Hepatic stellate cell (primary cell): ENCODE measurements at regions not wholly inside any gene's neighbourhood (a gene's known extent, or its start where the extent isn't known, plus 50 kb on each side); places are given as distances from the start of the nearest gene placed in this dataset.
A peak's percentile ranks its signal among the peaks of the same experiment; 100 is the strongest.
"Not testable (repeated sequence)": the region's sequence is repeated elsewhere in the genome, so short reads cannot be mapped to it uniquely, and the experiment has no call there.

Experiments
- DNase-seq: peaks from one replicate; pipeline ENCODE4 v3.0.0; 2011; ENCODE audit warnings: low spot score

- DNase-seq: no peak
Measured at GRCh38 chrX:40530509-40530908, 50.3 kb upstream of the ATP6AP2 start.

GRCh38 chrX:40527543-40527942 is 53.2 kb upstream of the ATP6AP2 start:
- DNase-seq: no peak

DNA sequence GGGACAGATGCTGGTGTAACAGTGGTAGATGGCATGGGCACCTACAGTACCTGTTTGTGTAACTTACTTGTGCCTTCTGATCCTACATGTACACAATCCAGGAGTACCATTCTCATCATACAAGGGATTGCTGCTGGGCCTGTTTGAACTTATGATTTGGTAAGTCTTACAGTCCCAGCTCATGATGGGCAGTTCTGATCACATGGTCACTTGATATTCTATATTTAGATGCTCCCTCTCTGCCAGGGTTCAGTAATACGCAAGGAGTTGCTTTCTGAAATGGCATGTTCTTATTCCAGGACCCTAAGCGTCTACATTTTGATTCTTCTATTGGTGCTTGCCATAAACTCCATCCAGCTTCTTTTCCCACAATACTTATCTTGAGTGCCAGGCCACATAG is 54.4 kb upstream of the ATP6AP2 start:
- no peak for DNase-seq

DNA sequence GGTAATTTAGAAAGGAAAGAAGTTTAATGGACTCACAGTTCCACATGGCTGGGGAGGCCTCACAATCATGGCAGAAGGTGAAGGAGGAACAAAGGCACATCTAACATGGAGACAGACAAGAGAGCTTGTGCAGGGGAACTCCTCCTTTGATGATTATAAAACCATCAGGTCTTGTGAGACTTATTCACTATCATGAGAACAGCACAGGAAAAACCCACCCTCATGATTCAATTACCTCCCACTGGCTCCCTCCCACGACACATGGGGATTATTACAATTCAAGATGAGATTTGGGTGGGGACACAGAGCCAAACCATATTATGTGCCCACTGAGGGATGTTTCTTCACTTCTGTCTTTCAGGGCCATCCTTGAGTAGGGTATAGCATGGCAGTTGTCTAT is 54.9 kb upstream of the ATP6AP2 start:
- DNase-seq: not testable (repeated sequence)

DNA sequence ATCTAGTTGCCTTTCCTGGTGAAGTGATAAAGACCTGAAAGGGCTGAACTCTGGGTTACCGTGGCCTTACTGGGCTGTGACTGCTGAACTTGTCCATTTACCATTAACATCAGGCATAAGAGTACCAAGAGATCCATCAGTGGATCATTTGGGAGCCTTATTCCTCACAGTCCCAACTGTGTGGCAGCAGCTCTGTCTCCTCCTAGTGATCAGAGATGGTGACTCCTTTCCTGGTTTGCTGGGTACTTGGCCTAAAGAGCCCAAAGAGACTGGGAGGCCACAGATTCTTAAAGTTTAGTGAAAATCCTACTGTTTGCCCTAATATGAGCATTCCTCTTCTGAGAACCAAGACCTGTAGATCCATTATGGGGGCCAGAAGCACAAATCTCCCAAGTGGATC is 56.3 kb upstream of the ATP6AP2 start:
- DNase-seq: no peak

GRCh38 chrX:40523852-40524251 is 56.9 kb upstream of the ATP6AP2 start:
- DNase-seq: no peak

- DNase-seq: no peak
Measured at GRCh38 chrX:40521868-40522450, 58.8 kb upstream of the ATP6AP2 start.

GRCh38 chrX:40514376-40514775 is 66.4 kb upstream of the ATP6AP2 start:
- no peak for DNase-seq

GRCh38 chrX:40513835-40514234 is 66.9 kb upstream of the ATP6AP2 start:
- no peak for DNase-seq

- no peak for DNase-seq
Measured at GRCh38 chrX:40513012-40513411, 67.8 kb upstream of the ATP6AP2 start.

- DNase-seq: no peak
Measured at GRCh38 chrX:40511258-40511657, 69.5 kb upstream of the ATP6AP2 start.

DNA sequence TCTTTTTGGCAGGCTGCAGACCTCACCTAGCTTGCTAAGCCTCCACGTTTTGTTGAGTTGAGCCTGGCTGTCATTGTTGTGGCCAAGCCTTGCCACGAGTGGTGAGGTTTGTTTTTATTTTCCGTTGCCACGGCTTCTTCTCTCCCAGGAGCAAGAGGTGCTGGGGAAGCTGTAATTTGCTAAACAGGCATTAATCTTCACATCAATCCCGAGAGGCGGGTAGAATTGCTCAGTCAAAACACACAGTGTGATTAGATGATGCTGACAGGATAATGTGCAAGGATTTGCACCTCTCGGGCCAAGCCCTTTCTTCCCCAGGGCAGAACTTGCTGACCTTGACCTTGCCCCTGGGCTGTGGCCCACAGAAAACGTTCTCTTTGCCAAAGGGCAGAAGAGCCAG is 72.2 kb upstream of the ATP6AP2 start:
- no peak for DNase-seq

DNA sequence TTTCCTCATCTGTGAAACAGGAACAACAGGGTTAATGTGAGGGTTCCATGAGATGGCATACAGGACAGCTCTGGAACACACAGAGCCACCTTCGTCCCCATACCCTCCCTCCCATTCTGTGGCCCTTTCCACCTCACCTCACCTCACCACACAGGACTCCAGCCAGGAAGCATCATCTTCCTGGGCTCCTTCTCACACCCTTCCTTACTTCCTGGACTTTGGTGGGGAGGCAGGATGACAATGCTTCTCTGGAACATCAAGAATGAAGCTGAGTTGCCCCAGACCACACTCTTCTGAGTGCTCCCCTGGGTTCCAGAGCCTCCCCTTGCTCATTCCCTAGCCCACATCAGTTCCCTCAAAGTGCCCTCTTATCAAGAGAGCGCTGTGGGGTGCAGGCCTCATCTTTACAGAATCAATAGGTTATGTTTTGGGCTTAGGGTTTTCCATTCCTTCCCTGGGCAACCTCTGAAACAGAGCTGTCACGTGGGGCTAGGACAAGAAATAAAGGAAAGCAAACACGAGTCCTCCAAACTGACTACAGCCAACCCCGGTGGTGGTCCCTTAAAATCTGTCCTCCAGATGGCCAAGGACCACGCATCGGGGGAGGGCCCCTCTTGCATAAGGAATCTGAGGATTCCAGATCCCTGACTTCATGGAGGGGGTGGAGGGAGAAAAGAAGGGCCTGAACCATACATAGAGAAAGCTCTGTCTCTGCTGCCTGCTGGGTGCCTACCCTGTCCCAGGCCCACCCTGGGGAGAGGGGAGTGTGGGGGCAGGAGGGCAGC is 74.4 kb upstream of the ATP6AP2 start:
- DNase-seq: no peak

DNA sequence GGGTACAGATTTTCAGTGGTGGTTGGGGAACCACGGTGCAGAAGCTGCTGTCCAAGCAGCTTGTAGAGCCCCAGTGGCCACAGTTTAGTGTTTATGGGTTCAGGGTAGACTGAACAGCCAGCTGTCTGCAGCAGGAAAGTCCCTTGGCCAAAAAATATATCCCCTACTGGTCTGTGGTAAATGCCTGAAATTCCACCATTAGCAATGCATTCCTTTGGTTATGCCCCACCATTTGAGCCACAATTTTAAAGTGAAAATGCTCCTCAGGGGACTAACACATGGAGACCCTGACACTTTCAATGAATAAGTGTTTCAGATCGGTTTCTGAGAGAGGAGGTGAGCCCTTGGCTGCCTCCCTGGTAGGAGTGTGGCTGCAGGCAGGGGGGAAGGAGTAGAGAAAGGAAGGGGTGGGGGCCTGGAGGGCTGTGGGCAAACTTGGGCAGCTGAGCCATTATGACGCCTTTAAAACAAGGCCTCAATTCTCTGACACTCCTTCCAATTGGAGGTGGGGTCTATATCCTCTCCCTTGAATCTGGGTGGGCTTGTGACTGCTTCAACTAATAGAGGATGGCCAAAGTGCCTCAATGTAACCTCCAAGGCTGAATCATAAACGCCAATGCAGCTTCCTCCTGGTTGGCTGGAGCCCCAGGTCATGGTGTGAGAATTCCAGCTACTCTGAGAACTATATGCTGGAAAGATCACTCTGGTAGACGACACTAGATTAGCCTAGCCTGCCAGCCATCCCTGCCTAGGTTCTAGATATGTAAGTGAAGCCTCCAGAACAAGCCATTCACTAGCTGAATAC is 75.8 kb upstream of the ATP6AP2 start:
- DNase-seq: peak; percentile 69

GRCh38 chrX:40503094-40503493 is 77.7 kb upstream of the ATP6AP2 start:
- DNase-seq: no peak

GRCh38 chrX:40502688-40503087 is 78.1 kb upstream of the ATP6AP2 start:
- DNase-seq: no peak

DNA sequence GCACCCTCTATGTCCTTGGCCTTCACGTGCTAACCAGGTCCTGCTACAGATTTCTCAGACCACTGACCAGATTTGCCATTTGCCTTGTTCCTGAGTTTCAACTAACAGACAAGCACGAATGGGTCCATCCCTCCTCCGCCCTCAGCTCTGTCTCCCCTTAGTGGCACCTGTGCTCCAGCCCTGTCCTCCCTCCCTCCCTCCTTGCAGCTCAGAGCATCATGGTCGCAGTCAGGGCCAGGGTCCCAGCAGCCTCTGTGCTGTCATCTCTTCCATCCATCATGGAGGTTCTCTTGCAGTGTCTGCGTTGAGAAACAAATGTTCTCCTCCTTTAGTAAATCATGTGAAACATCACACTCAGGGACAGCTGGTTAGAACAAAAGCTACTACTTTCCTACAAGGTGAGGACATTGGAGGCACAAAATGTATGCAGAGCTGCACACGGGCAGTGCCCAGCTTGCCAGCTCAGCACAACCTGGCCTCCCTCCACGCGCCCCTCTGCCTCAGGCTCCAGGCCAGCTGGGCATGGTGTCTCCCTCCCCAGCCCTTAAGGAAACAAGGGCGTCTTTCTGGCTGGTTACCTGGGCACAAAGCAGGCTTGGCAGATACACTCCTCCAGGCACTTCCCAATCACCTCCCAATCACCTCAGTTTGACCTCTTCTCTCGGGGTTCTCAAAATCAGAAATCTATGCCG is 79.5 kb upstream of the ATP6AP2 start:
- no peak for DNase-seq

GRCh38 chrX:40496728-40497127 is 84.0 kb upstream of the ATP6AP2 start:
- DNase-seq: no peak

- DNase-seq: no peak
Measured at GRCh38 chrX:40495659-40496058, 85.1 kb upstream of the ATP6AP2 start.

- DNase-seq: no peak
Measured at GRCh38 chrX:40494005-40494404, 86.8 kb upstream of the ATP6AP2 start.

- DNase-seq: no peak
Measured at GRCh38 chrX:40488296-40488695, 92.5 kb upstream of the ATP6AP2 start.

- DNase-seq: no peak
Measured at GRCh38 chrX:40485973-40486372, 94.8 kb upstream of the ATP6AP2 start.
